K562 (cell line): ENCODE measurements at regions not wholly inside any gene's neighbourhood (a gene's known extent, or its start where the extent isn't known, plus 50 kb on each side); places are given as distances from the start of the nearest gene placed in this dataset.

Experiments
- ATF1 ChIP-seq, 2 experiments: fragments of 450-650 bp in 1 of 2; IDR thresholded peaks; 2 replicates each; pipeline ENCODE4 v1.6.1; 2016; ENCODE audit warnings: missing compliant biosample characterization in 1 of 2, missing genetic modification characterization in 1 of 2
- CREB3L1 ChIP-seq: fragments of 450-650 bp; IDR thresholded peaks from 2 replicates; pipeline ENCODE4 v1.6.1; 2014; ENCODE audit warnings: low read depth, mild to moderate bottlenecking, moderate library complexity, borderline replicate concordance
- NCOA1 ChIP-seq: fragments of 450-650 bp; IDR thresholded peaks from 2 replicates; pipeline ENCODE4 v1.6.1; 2016; ENCODE audit warnings: low read depth
- TSHZ1 ChIP-seq: fragments of 250-450 bp; sonication (Bioruptor Pico); IDR thresholded peaks from 2 replicates; pipeline ENCODE4 v1.4.0; 2020; ENCODE audit warnings: mild to moderate bottlenecking, moderate library complexity
- ZNF24 ChIP-seq: fragments of 450-650 bp; IDR thresholded peaks from 2 replicates; pipeline ENCODE4 v1.6.1; 2016

DNA sequence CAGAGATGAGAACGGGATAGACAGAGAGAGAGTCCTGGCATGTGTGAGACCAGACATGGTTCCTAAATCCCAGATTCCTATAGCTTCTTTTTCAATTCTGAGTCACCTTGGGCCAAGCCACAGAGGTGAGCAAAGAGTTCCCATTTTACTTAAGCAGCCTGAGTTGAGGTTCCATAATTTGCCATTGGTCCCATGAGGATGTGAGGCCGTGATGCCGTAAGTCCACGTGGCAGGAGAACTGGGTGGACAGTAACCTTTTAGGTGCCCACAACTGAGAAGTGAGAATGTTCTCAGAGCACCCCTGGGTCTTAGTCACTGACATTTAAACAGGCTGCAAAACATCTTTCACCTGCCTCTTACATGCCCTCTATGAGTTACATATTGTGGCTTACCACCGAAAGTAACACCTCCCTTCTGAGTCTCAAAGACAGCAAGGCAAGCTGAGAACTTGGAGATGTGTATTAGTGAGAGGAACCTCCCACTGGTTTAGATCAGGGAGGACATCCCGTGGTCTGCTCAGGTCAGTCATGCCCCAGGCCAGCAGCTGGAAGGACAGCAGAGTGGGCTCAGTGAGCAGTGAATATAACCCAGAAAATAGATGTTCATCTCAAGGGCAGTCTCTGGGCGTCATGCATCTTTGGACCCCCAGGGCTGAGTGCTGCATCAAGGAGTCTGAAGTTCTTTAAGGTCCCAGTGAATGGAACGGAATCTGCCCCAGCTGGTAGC, 127.9 kb upstream of the LGALSL start (continued):
- TF ChIP-seq CREB3L1 (no peak), ATF1 (CRISPR knock-in tag; IDR thresholded peaks at IDR 0.05) (no peak), ATF1 (tag; IDR thresholded peaks at IDR 0.05) (no peak), ZNF24 (no peak), TSHZ1 (CRISPR knock-in tag) (no peak), NCOA1 (no peak)
- TF ChIP-seq, all 486 proteins: peak for 0
